SK-N-MC (cell line): ENCODE measurements at regions not wholly inside any gene's neighbourhood (a gene's known extent, or its start where the extent isn't known, plus 50 kb on each side); places are given as distances from the start of the nearest gene placed in this dataset.

Experiments used
- DNase-seq: peaks from one replicate; pipeline ENCODE4 v3.0.0-alpha.2; 2011; ENCODE audit warnings: low read depth, low spot score
- H3K27ac ChIP-seq: fragments of 200-600 bp; sonication (generic); 2 replicates; pipeline ENCODE4 v1.5.1; 2016; ENCODE audit warnings: mixed run types
- H3K36me3 ChIP-seq: fragments of 200-600 bp; sonication (generic); 2 replicates; pipeline ENCODE4 v1.6.1; 2017; ENCODE audit warnings: antibody characterized with exemption, low read length, mixed read lengths; ENCODE audit not compliant: insufficient read depth
- H3K4me3 ChIP-seq: fragments of 200-600 bp; sonication (generic); 2 replicates; pipeline ENCODE4 v1.5.1; 2016
- H3K9ac ChIP-seq: fragments of 200-600 bp; sonication (generic); 2 replicates; pipeline ENCODE4 v1.8.0; 2017; ENCODE audit warnings: mixed run types, mixed read lengths; ENCODE audit not compliant: insufficient read length
- H3K9me3 ChIP-seq: fragments of 200-600 bp; sonication (generic); 2 replicates; pipeline ENCODE4 v1.6.1; 2017; ENCODE audit warnings: low read depth, mild to moderate bottlenecking, antibody characterized with exemption, low read length, moderate library complexity, mixed read lengths
- EZH2 ChIP-seq: fragments of 200-600 bp; sonication (generic); IDR thresholded peaks from one replicate; pipeline ENCODE4 v1.6.1; 2017; ENCODE audit warnings: antibody characterized with exemption
- FOXP2 ChIP-seq: optimal IDR thresholded peaks from 2 replicates; pipeline ENCODE3; 2011; ENCODE audit warnings: mild to moderate bottlenecking, moderate library complexity; ENCODE audit not compliant: insufficient read depth; ENCODE audit errors: extremely low read length, control extremely low read depth
- POLR2AphosphoS5 ChIP-seq: IDR thresholded peaks from 2 replicates; pipeline ENCODE4 v1.6.1; 2012; ENCODE audit warnings: mild to moderate bottlenecking, low read depth, low read length, borderline replicate concordance

DNA sequence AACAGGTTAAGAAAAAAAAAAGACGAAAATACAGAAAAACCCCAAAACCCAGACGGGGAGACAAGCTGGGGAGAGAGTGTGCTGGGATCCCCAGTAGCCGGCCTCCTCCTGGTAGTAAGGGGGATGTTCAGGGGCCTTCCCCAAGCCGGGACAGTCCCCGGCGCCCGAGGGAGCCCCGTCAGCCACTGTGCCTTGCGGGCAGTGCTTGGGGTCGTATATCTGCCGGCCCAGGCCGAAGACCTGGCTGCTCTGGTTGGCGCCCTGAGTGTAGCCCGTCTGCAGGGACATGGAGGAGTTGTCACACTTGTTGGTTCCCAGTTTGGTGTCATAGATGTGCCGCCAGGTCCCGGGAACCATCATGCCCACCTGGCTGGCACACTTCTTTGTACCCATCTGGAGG, 287.2 kb upstream of the GADL1 start:
- Histone ChIP-seq H3K27ac (no peak overlapping the region), H3K36me3 (no peaks in the 10 kb centered on the region), H3K9ac (no peak overlapping the region), H3K9me3 (no peaks in the 10 kb centered on the region), H3K4me3 (no peak overlapping the region)
- TF ChIP-seq EZH2 = no peak
- no peak for TF ChIP-seq FOXP2
- no peak for TF ChIP-seq POLR2AphosphoS5
- no peak for DNase-seq

DNA sequence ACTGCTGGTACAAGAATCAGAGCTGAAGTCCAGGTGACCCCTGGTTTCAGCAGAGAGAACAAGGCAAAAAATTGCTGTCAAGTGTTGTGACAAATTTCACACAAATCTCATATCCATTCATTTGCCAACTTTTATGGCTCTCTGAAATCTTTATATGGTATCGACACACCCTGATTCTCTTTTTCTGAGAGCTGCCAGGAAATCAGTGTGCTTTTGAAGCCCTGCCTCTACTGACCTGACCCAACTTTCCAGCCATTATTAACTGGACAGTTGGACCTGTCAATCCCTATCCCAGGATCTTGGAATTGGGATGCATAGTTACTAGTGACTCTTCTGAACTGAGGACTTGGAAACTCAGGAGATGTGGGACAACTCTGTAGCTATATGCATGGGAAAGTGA, 288.2 kb upstream of the GADL1 start:
- Histone ChIP-seq H3K27ac (no peak overlapping the region), H3K4me3 (no peak overlapping the region), H3K9me3 (no peaks in the 10 kb centered on the region), H3K9ac (no peak overlapping the region), H3K36me3 (no peaks in the 10 kb centered on the region)
- DNase-seq = no peak
- TF ChIP-seq EZH2 (no peak), FOXP2 (no peak), POLR2AphosphoS5 (no peak)

DNA sequence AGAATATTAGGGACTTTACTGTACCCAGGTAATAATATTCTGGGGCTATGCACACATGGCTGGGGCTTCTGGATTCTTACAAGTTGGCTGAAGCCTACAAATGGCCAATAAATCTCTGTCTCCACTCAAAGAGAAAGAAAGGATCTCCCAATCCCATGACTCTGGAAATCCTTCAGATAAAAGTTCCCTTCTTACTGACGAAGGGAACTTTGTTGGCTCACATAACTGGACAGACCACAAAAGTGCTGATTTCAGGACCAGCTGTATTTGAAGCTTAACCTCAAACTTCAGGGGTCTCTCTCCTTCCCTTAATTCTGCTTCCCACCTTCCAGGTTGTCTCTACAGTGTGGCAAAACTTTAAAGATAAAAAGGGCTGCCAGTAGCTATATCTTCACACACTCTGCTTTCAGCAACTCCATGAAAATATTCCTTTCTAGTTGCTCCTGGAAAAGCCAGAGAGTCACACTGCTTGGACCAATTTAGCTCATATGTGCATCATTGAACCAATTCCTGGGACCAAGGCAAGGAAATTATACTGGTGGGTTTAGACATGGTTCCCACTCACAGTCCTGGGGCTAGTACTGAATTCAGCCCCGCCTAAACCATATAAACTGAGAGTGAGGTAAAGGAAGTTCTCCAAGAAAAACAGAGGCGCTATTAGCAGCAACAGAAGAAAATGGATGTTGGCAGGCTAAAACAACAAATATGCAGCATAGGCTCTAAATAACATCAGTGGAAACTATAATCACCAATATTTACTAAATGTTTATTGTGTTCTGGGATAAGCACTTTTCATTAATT, 290.0 kb upstream of the GADL1 start:
- no peak overlapping the region for H3K9ac ChIP-seq
- no peak for DNase-seq
- no peaks in the 10 kb centered on the region for H3K9me3 ChIP-seq
- no peaks in the 10 kb centered on the region for H3K36me3 ChIP-seq
- H3K4me3 ChIP-seq = no peak overlapping the region
- H3K27ac ChIP-seq = no peak overlapping the region
- TF ChIP-seq FOXP2 (no peak), EZH2 (no peak), POLR2AphosphoS5 (no peak)

DNA sequence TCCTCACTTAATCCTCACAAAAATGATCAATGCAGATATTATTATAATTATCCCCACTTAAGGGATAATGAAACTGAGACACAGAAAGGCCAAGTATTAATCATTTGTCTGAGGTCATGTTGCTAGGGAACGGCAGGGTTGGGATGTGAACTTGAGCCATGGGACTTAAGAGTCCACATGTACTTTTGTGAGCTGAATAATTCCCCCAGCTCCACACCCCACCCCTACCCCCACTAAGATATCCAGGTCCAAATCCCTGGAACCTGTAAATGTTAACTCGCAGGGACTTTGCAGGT, 290.5 kb upstream of the GADL1 start:
- H3K9ac ChIP-seq = no peak overlapping the region
- TF ChIP-seq FOXP2 (no peak), POLR2AphosphoS5 (no peak), EZH2 (no peak)
- no peak for DNase-seq

DNA sequence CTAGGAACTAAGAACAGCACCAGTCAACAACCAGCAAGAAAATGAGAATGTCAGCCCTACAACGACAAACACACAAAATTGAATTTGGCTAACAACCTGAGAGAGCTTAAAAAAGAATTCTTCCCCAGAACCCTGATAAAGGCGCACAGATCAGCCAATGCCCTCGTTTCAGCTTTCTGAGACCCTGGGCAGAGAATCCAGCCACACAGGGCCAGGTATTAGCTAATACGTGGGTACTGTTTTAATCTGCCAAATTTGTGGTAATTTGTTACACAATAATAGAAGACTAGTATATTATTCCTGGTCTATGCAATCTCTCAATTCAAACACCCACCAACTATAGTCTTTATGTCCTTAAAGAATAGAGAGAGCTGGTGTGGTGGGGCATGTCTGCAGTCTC, 291.6 kb upstream of the GADL1 start:
- H3K9ac ChIP-seq = no peak overlapping the region
- no peaks in the 10 kb centered on the region for H3K9me3 ChIP-seq
- no peak for TF ChIP-seq EZH2
- no peak for TF ChIP-seq FOXP2
- TF ChIP-seq POLR2AphosphoS5 = no peak
- H3K4me3 ChIP-seq = no peak overlapping the region
- H3K27ac ChIP-seq = no peak overlapping the region
- H3K36me3 ChIP-seq = no peaks in the 10 kb centered on the region
- no peak for DNase-seq

More for the DNA sequence above, 290.5 kb upstream of the GADL1 start:
- no peaks in the 10 kb centered on the region for H3K9me3 ChIP-seq
- H3K4me3 ChIP-seq = no peak overlapping the region
- H3K36me3 ChIP-seq = no peaks in the 10 kb centered on the region
- H3K27ac ChIP-seq = no peak overlapping the region

DNA sequence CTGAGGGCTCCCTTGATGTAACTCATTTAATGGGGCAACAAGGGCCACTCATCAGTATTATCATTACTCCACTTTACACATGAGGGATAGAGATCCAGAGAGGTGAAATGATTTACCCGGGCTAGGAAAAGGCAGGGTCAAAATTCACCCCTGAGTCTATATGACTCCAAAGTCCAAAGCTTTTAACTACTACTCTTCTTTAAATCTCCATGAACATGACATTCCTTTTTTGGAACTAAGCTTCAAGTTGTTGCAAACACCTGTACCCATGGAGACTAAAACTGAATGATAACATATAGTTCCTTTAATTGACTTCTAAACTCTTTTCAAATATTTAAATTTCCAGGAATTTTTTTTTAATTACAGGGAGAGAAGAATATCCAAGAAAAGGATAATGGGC, 292.9 kb upstream of the GADL1 start:
- Histone ChIP-seq H3K9me3 (no peaks in the 10 kb centered on the region), H3K9ac (no peak overlapping the region), H3K4me3 (no peak overlapping the region), H3K27ac (no peak overlapping the region), H3K36me3 (no peaks in the 10 kb centered on the region)
- DNase-seq = no peak
- TF ChIP-seq POLR2AphosphoS5 (no peak), FOXP2 (no peak), EZH2 (no peak)

DNA sequence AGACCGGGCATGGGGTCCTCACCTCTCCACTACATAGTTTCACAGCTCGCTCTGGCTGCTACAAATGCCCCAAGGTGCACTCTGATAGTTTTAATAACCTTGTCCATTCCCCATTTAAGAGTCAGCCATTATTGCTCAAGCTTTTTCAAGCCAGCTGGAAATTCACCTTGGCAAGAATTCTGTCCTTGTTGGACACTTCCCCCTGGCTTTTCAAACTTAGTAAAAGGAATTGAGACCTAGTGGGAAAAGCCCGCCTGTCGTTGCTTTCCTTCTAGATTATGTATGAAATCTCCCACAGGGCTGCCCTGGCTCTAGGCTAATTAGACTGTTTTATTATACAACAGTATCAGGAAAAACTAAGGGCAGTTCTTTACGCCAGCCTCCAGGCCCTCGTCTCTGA, 293.7 kb upstream of the GADL1 start:
- H3K27ac ChIP-seq = no peak overlapping the region
- no peaks in the 10 kb centered on the region for H3K36me3 ChIP-seq
- no peak overlapping the region for H3K4me3 ChIP-seq
- H3K9me3 ChIP-seq = no peaks in the 10 kb centered on the region
- H3K9ac ChIP-seq = no peak overlapping the region
- DNase-seq = no peak
- TF ChIP-seq POLR2AphosphoS5 = no peak
- TF ChIP-seq FOXP2 = no peak
- TF ChIP-seq EZH2 = no peak

DNA sequence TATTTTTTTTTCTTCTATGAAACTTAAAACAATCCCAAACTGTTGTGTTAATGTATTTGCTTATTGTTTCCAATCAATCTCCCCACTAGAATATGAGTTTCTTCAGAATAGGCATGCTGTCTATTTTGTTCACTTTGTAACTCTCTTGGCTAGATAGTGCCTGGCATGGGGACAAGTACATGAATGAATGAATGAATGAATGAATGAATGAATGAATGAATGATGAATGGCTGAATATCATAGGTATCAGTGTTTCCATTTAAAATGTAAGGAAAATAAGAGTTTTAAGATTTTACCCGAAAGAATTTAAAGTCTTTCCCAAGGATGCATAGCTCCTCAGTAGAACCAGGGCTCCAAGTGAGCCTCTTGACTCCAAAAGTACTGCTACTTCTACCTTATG, 294.9 kb upstream of the GADL1 start:
- TF ChIP-seq POLR2AphosphoS5 (no peak), EZH2 (no peak), FOXP2 (no peak)
- Histone ChIP-seq H3K9me3 (no peaks in the 10 kb centered on the region), H3K36me3 (no peaks in the 10 kb centered on the region), H3K27ac (no peak overlapping the region), H3K9ac (no peak overlapping the region), H3K4me3 (no peak overlapping the region)
- no peak for DNase-seq

DNA sequence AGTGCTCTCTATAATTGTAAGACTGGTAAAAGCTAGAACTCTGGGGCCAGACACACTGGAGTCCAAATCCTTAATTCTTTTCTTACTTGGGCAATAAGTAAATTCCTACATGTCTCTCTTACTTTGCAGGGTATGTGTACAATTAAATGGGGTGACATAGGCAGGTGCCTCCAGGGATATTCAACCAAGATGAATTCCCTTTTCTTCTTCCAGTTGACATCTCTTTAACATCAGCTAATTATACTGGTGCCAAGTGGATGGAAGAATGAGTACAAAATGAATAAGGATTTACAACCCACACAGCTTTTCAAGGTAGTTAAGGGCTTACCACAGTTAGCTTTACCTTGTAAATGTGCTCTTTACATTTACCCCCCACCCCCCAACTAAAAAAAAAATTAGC, 295.5 kb upstream of the GADL1 start:
- Histone ChIP-seq H3K27ac (no peak overlapping the region), H3K36me3 (no peaks in the 10 kb centered on the region), H3K4me3 (no peak overlapping the region), H3K9me3 (no peaks in the 10 kb centered on the region), H3K9ac (no peak overlapping the region)
- TF ChIP-seq EZH2 (no peak), FOXP2 (no peak), POLR2AphosphoS5 (no peak)
- DNase-seq = no peak
